Ectodermal cell (in vitro differentiated cells): ENCODE measurements at regions not wholly inside any gene's neighbourhood (a gene's known extent, or its start where the extent isn't known, plus 50 kb on each side); places are given as distances from the start of the nearest gene placed in this dataset.

ENCODE experiments used
- H3K27ac ChIP-seq: 2 replicates; pipeline ENCODE4 v1.7.0; 2013; ENCODE audit warnings: mild to moderate bottlenecking, low read depth, low read length; ENCODE audit not compliant: insufficient read depth, poor library complexity, severe bottlenecking
- H3K27me3 ChIP-seq: 2 replicates; pipeline ENCODE4 v1.7.0; 2013; ENCODE audit warnings: mild to moderate bottlenecking, low read length; ENCODE audit not compliant: insufficient read depth, control insufficient read depth, poor library complexity, severe bottlenecking
- H3K36me3 ChIP-seq: one replicate; pipeline ENCODE4 v1.7.0; 2013; ENCODE audit warnings: low read length; ENCODE audit not compliant: control insufficient read depth, insufficient read depth
- H3K4me1 ChIP-seq: one replicate; pipeline ENCODE4 v1.7.0; 2013; ENCODE audit warnings: low read length; ENCODE audit not compliant: control insufficient read depth, insufficient read depth
- H3K4me3 ChIP-seq: 2 replicates; pipeline ENCODE4 v1.7.0; 2013; ENCODE audit warnings: low read depth, low read length, control low read depth; ENCODE audit not compliant: insufficient read depth
- H3K9me3 ChIP-seq: 2 replicates; pipeline ENCODE4 v1.7.0; 2013; ENCODE audit warnings: mild to moderate bottlenecking, low read length, moderate library complexity; ENCODE audit not compliant: control insufficient read depth
- WGBS, 2 experiments: methylation state at CpG; one replicate each; pipeline ENCODE4 v1.1.7; 2013; ENCODE audit warnings: missing lambda C conversion rate in 2 of 2; 5-methylcytosine and 5-hydroxymethylcytosine counted together

DNA sequence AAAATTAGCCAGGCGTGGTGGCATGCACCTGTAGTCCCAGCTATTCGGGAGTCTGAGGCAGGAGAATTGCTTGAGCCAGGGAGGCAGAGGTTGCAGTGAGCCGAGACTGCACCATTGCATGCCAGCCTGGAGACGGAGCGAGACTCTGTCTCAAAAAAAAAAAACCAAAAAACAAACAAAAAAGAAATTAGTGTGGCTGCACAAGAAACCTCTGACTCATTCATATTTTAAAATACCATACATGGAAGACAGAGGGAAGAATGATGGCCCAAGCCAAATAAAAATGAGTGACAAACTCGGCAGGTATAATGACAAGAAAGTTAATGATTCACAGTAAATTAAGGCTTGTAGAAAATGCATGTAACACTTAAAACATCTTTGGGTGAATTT is 875.8 kb downstream of the EPHA4 start:
- no peaks in the 10 kb centered on the region for H3K4me1 ChIP-seq
- H3K9me3 ChIP-seq: no peaks in the 10 kb centered on the region
- no peak overlapping the region for H3K4me3 ChIP-seq
- WGBS, 2 experiments: 93 to 95% methylated on average over 6 of the region's 6 CpGs
- no peaks in the 10 kb centered on the region for H3K36me3 ChIP-seq
- H3K27ac ChIP-seq: no peak overlapping the region
- no peaks in the 10 kb centered on the region for H3K27me3 ChIP-seq

DNA sequence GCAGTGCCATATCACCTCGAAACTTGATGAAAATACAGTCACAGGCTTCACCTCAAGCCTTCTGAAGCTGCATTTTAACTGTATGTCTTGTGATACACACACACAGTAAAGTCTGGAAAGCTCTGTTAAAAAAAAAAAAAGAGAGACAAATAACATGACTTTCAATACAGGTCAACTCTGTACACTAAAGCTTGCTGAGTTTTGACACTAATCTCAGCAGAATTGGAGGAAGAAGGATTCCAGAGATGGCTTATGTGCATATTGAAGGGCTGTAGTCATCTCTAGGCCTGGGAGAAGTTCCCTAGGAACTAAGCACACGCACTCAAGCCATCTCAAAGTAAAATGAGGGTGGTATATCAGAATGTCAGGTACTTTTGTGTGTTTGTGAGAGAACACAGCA is 875.1 kb downstream of the EPHA4 start:
- H3K36me3 ChIP-seq: no peaks in the 10 kb centered on the region
- H3K27ac ChIP-seq: no peak overlapping the region
- H3K27me3 ChIP-seq: no peaks in the 10 kb centered on the region
- WGBS, 2 experiments: 90 to 98% methylated on average over 2 of the region's 2 CpGs
- no peaks in the 10 kb centered on the region for H3K9me3 ChIP-seq
- no peak overlapping the region for H3K4me3 ChIP-seq
- no peaks in the 10 kb centered on the region for H3K4me1 ChIP-seq

DNA sequence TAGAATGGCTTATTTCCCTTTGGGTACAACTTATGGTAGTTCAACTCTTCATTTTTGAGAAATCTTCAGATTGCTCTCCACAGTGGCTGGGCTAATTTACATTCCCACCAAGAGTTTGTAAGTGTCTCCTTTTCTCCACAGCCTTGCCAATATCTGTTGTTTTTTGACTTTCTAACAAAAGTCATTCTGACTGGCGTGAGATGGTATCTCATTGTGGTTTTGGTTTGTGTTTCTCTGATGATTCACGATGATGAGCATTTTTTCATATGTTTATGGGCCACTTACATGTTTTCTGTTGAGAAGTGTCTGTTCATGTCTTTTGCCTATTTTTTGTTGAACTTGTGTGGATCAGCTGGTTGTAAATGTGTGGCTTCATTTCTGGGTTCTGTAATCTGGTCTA is 871.0 kb downstream of the EPHA4 start:
- peaks cover 6% of the 10 kb centered on the region for H3K4me1 ChIP-seq
- no peak overlapping the region for H3K27ac ChIP-seq
- H3K4me3 ChIP-seq: no peak overlapping the region
- H3K9me3 ChIP-seq: no peaks in the 10 kb centered on the region
- no peaks in the 10 kb centered on the region for H3K36me3 ChIP-seq
- 93 to 97% methylated on average over 2 of the region's 2 CpGs for WGBS, 2 experiments
- no peaks in the 10 kb centered on the region for H3K27me3 ChIP-seq

DNA sequence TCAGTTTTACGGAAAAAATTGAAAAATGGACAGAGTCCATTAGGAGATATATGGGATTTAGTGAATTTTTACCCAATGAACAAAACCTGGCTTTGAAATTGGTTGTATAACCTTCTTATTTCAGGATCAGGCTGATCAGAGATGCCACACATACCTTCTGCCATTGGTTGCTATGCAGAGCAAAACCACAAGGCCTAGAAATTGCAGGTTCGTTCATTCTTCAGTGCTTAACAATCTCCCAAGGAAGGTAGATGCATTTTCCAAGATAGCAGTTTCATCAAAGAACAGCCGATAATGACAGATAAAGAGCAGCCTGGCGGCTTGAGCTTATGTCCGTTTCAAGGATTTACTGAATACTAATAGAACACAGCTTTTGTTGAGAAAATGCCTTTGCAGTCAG is 868.8 kb downstream of the EPHA4 start:
- H3K27ac ChIP-seq: no peak overlapping the region
- 83 to 84% methylated on average over 5 of the region's 5 CpGs for WGBS, 2 experiments

DNA sequence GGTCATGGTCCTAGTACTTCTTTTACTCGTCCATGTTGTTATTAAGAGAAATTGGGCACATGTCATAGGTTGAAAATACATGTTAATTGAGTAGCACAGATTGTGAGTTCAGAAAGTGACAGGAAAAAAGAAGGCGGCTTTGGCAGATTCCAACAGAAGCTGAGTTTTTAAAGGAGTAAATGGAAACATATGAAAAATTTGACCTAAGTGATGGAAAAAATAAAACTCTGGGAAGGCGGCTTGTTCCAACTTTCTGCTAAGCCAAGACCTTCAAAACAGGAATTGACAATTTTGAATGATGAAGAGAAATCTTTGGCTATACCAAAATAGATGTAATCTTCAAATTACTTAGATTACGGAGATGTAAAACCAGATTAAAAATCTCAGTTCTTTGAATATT is 868.0 kb downstream of the EPHA4 start:
- H3K9me3 ChIP-seq: no peaks in the 10 kb centered on the region
- H3K27ac ChIP-seq: no peak overlapping the region
- H3K4me1 ChIP-seq: peaks cover 6% of the 10 kb centered on the region
- H3K4me3 ChIP-seq: no peak overlapping the region
- H3K27me3 ChIP-seq: no peaks in the 10 kb centered on the region
- no peaks in the 10 kb centered on the region for H3K36me3 ChIP-seq
- WGBS, 2 experiments: 97 to 98% methylated on average over 4 of the region's 4 CpGs

More for the DNA sequence above, 868.8 kb downstream of the EPHA4 start:
- no peaks in the 10 kb centered on the region for H3K9me3 ChIP-seq
- H3K27me3 ChIP-seq: no peaks in the 10 kb centered on the region
- H3K4me1 ChIP-seq: peaks cover 6% of the 10 kb centered on the region
- H3K36me3 ChIP-seq: no peaks in the 10 kb centered on the region
- no peak overlapping the region for H3K4me3 ChIP-seq

DNA sequence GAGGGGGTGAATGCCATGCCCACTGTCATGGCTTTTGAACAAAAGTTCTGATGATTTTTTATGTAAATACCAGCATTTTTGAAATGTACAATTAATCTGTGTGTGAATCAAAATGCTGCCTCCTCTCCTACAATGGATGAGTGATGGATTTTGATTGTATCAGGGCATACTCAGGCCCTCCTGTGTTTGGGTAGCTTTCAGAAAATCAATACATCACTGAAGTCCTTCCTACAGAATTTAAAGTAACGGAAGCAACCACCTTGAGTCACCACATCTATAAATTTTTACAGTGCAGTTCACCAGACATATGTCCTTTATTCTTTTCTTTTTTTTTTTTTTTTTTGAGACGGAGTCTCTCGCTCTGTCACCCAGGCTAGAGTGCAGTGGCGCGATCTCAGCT is 867.3 kb downstream of the EPHA4 start:
- H3K36me3 ChIP-seq: no peaks in the 10 kb centered on the region
- WGBS, 2 experiments: 78 to 81% methylated on average over 5 of the region's 5 CpGs
- peaks cover 6% of the 10 kb centered on the region for H3K4me1 ChIP-seq
- H3K27ac ChIP-seq: no peak overlapping the region
- H3K9me3 ChIP-seq: no peaks in the 10 kb centered on the region
- no peak overlapping the region for H3K4me3 ChIP-seq
- H3K27me3 ChIP-seq: no peaks in the 10 kb centered on the region

DNA sequence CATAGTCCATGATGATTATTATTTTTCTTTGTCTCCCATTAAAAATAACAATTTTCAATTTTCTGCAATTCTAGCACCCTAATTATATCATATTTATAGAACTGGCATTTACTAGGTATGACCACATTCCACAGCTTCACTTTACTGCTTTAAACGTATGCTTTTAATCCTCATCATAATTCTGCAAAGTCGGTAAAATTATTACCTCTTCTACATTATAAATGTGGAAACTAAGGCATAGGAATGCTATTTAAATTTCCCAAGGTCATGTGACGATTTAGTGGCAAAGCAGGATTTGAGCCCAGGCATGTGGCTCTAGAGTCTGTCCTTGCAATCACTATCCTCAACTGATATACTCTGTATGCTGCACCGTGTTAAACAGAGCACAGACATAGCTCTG is 866.4 kb downstream of the EPHA4 start:
- Histone ChIP-seq H3K27me3 (no peaks in the 10 kb centered on the region), H3K9me3 (no peaks in the 10 kb centered on the region), H3K4me1 (peaks cover 6% of the 10 kb centered on the region), H3K4me3 (no peak overlapping the region), H3K36me3 (no peaks in the 10 kb centered on the region), H3K27ac (no peak overlapping the region)
- 91 to 98% methylated on average over 2 to 4 of the region's 4 CpGs for WGBS, 2 experiments

DNA sequence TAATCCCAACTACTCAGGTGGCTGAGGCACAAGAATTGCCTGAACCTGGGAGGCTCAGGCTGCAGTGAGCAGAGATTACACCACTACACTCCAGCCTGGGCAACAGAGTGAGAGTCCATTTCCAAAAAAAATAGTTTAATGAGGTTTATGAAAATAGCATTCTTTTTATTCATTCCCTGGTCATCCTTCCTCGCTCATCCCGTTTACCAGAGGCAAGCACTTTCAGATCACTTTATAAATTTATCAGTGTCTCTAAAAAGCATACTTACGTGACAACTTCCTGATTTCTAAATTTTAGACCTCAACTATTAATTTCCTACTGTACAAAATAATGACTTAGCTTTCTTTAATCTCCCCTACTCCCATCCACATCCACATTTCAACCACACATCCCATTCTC is 864.8 kb downstream of the EPHA4 start:
- WGBS, 2 experiments: 95 to 97% methylated on average over 3 of the region's 3 CpGs
- Histone ChIP-seq H3K4me3 (no peak overlapping the region), H3K27me3 (no peaks in the 10 kb centered on the region), H3K9me3 (no peaks in the 10 kb centered on the region), H3K4me1 (peaks cover 6% of the 10 kb centered on the region), H3K27ac (no peak overlapping the region), H3K36me3 (no peaks in the 10 kb centered on the region)

DNA sequence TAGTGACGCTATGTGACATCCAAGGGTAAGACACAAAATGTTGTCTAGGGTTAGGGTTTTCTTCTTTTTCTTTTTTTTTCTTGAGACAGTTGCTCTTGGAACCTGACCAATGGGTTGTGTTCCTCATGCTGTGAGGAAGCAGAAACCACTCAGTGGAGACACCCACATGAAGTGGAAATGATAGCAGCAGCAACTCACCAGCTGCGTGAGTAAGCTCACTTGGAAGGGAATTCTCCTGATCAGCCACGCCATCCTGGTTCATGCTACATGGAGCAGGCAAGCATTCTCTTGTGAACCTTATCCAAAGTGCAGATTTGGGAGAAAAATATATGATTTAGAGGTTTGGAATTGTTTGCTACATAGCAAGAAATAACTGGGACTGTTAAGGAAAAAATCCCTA is 863.7 kb downstream of the EPHA4 start:
- Histone ChIP-seq H3K9me3 (no peaks in the 10 kb centered on the region), H3K27ac (no peak overlapping the region), H3K36me3 (no peaks in the 10 kb centered on the region), H3K4me3 (no peak overlapping the region), H3K4me1 (peaks cover 4% of the 10 kb centered on the region), H3K27me3 (no peaks in the 10 kb centered on the region)
- WGBS, 2 experiments: 94% methylated on average over 3 of the region's 3 CpGs

DNA sequence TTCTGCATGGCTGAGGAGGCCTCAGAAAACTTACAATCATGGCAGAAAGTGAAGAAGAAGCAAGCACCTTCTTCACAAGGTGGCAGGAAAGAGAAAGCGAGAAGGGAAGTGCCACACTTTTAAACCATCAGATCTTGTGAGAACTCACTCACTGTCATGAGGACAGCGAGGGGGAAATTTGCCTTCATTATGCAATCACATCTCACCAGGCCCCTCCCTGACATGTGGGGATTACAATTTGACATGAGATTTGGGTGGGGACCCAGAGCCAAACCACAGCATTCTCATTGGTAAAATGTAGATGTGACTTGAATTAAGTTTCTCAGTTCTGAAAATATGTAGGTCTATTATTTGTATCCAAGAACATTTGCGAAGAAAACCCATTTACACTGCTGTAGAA is 854.8 kb downstream of the EPHA4 start:
- Histone ChIP-seq H3K4me1 (no peaks in the 10 kb centered on the region), H3K27me3 (no peaks in the 10 kb centered on the region), H3K9me3 (no peaks in the 10 kb centered on the region), H3K36me3 (no peaks in the 10 kb centered on the region), H3K4me3 (no peak overlapping the region), H3K27ac (no peak overlapping the region)
- 94 to 98% methylated on average over 3 of the region's 3 CpGs for WGBS, 2 experiments

DNA sequence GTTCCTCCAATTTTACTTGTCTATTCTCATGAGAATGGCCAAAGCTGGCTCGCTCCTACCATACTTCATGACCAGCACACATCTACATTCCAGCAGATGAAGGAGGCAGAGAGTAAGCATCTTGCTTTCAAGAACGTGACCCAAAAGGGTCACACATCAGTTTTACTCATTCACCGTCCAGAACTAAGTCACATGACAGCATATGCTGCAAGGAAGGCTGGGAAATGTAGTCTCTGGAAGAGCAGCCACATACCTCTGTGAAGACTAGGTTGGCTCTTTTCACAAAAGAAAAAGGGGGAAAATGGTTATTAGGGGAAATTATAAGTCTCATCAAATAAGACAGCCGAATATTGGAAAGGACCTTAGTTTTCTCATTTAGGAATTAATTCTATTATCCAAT is 835.3 kb downstream of the EPHA4 start:
- Histone ChIP-seq H3K4me1 (no peaks in the 10 kb centered on the region), H3K27ac (no peak overlapping the region), H3K4me3 (no peak overlapping the region), H3K36me3 (no peaks in the 10 kb centered on the region), H3K9me3 (no peaks in the 10 kb centered on the region), H3K27me3 (no peaks in the 10 kb centered on the region)
- 87 to 90% methylated on average over 3 of the region's 4 CpGs for WGBS, 2 experiments
